Astrocyte (in vitro differentiated cells and primary cell): ENCODE measurements at regions not wholly inside any gene's neighbourhood (a gene's known extent, or its start where the extent isn't known, plus 50 kb on each side); places are given as distances from the start of the nearest gene placed in this dataset.

ENCODE experiments used
- EZH2 ChIP-seq: IDR thresholded peaks from 2 replicates; pipeline ENCODE4 v1.6.1; 2012; ENCODE audit warnings: mild to moderate bottlenecking, low read length, inconsistent platforms; ENCODE audit not compliant: insufficient read depth
- TF ChIP-seq, protein P1 (sequence below): IDR thresholded peaks from 2 replicates; pipeline ENCODE4 v1.5.1; 2011; ENCODE audit warnings: low read depth, mild to moderate bottlenecking, inconsistent platforms, low read length, moderate library complexity; ENCODE audit not compliant: insufficient read depth

DNA sequence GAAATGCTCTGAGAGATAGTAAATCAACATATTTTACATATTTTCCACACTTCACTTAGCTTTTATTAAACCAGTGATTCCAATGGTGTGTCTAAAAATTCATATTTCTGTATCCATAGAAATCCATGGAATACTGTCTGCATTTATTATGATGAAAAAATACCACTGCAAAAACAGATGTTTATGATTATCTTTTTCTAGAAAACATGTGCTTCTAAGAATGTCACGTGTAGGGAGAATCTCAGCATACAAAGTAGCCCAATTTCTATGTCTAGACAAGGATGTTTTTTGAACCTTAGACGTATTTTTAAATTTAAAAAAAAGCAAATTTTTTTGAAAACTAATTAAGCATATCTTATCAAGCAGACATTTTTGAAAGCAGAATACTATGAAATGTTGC lies 622.4 kb downstream of the TENT5A start:
- TF ChIP-seq, protein P1, sequence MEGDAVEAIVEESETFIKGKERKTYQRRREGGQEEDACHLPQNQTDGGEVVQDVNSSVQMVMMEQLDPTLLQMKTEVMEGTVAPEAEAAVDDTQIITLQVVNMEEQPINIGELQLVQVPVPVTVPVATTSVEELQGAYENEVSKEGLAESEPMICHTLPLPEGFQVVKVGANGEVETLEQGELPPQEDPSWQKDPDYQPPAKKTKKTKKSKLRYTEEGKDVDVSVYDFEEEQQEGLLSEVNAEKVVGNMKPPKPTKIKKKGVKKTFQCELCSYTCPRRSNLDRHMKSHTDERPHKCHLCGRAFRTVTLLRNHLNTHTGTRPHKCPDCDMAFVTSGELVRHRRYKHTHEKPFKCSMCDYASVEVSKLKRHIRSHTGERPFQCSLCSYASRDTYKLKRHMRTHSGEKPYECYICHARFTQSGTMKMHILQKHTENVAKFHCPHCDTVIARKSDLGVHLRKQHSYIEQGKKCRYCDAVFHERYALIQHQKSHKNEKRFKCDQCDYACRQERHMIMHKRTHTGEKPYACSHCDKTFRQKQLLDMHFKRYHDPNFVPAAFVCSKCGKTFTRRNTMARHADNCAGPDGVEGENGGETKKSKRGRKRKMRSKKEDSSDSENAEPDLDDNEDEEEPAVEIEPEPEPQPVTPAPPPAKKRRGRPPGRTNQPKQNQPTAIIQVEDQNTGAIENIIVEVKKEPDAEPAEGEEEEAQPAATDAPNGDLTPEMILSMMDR = no peak
- no peak for TF ChIP-seq EZH2
